Stimulated activated CD8-positive, alpha-beta memory T cell treated with anti-CD3 and anti-CD28 coated beads, Interleukin-4, amount 100 ng/mL, for 48 hours (primary cell): ENCODE measurements at regions not wholly inside any gene's neighbourhood (a gene's known extent, or its start where the extent isn't known, plus 50 kb on each side); places are given as distances from the start of the nearest gene placed in this dataset.

Experiments used
- DNase-seq: peaks from one replicate; pipeline ENCODE4 v3.0.0-alpha.2; 2020

GRCh38 chr11:112625814-112626213 is 335.4 kb upstream of the NCAM1 start:
- DNase-seq, result no peak

- no peak for DNase-seq
Measured at GRCh38 chr11:112626731-112627130, 334.5 kb upstream of the NCAM1 start.

GRCh38 chr11:112627588-112628045 is 333.6 kb upstream of the NCAM1 start:
- no peak for DNase-seq

GRCh38 chr11:112628676-112629075 is 332.5 kb upstream of the NCAM1 start:
- no peak for DNase-seq

- no peak for DNase-seq
Measured at GRCh38 chr11:112630496-112630895, 330.7 kb upstream of the NCAM1 start.

GRCh38 chr11:112631333-112631732 is 329.9 kb upstream of the NCAM1 start:
- DNase-seq, result no peak

DNA sequence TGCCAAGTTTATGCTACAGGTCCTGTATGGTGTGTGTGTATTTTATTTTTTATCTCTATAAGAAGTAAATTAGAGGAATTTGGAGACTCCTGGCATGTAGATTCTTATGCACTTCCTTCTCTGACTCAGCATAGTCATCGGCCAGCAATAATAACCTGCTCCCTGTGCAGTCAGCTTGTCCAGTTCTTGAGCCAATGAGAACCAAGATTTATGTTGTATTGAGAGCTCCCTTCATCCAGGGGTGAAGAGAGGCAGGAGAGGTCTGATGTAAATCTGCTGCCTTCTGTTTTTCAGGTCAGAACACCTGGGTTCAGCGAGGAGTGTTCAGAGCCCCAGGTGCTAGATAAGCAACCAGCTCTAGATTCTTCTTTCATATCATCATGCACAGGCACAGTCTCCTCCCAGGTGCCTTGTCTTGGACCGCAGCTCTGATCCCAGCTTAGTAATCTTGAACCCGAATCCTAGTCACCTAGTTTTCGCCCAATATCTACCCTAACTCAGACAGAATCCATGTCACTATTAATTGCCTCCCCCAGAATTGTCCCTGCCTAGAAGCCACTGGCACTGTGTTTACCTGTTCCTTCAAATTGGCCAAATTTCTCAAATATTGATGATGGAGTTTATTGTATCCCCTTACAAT is 328.2 kb upstream of the NCAM1 start:
- DNase-seq, result no peak

GRCh38 chr11:112634551-112634950 is 326.7 kb upstream of the NCAM1 start:
- no peak for DNase-seq

- DNase-seq, result no peak
Measured at GRCh38 chr11:112634995-112635737, 326.1 kb upstream of the NCAM1 start.

DNA sequence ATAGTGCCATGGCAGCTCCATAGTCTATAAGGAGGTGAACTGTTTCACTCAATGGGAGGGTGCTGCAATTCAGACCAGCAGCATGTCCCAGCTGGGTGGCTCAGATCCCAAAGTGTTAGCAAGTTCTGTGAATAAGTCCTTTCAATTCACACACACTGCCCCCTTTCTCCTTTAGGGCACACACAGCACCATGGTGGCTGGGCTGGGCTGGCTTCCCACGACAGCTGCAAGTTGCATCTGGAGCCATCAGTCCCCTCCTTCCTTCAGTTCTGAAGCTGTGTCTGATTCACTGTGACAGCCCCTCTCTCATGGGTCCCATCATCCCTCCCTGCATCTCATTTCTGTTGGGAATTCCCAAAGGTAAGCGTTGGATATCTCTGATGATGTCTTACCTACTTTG is 324.1 kb upstream of the NCAM1 start:
- no peak for DNase-seq

GRCh38 chr11:112637876-112638275 is 323.3 kb upstream of the NCAM1 start:
- DNase-seq, result no peak

DNA sequence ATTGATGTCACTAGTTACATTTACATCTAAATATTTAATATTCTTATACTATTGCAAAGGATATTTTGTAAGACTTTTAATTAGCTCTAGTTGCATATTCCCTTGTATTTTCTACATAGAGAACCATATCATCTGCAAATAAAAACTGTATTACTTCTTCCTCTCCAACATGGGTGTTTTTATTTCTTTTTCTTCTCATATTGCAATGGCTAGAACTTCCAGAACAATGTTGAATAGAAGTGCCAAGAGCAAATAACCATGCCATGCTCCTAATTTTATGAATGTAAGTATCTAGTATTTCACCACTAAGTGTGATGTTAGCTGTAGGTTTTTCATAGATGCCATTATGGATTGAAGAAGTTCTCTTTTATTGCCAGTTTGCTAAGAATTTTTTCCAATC is 321.8 kb upstream of the NCAM1 start:
- no peak for DNase-seq

GRCh38 chr11:112643416-112643815 is 317.8 kb upstream of the NCAM1 start:
- no peak for DNase-seq

- DNase-seq, result no peak
Measured at GRCh38 chr11:112644410-112645131, 316.6 kb upstream of the NCAM1 start.

DNA sequence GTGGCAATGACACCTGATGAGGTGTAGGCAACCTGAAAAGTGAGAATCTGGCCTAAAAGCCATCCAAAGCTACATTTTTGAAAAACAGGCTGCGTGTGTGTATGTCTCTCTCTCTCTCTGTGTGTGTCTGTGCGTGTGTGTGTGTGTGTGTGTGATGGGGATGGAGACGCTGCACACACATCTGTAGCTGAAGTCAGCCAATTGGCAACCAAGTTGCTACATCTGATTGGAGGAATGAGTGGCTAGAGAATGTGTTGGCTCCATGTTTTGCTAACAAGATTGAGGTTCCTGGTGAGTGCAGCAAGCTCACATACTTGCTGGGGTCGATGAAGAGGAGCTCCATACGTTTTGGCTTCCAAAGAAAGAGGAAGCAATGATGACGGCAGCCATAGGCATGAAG is 311.4 kb upstream of the NCAM1 start:
- no peak for DNase-seq

DNA sequence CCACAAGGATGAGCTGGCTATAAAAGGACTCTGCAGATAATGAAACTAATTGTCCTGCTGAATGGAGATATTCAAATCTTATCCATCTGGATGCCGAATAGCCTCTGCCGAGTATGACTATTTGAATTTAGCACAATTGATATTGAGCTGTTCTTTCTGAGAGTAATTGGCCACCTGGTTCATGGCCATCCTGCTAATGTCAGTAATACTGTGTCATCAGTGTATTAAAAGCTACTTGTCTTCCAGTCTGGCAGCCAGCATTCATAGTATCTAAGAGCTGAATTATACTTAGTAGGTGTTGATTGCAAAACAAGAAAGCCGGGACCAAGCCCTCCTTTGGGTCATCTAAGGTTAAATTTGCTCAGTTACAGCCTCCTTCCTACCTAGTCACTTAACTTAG is 310.7 kb upstream of the NCAM1 start:
- no peak for DNase-seq

- DNase-seq, result no peak
Measured at GRCh38 chr11:112651386-112651785, 309.8 kb upstream of the NCAM1 start.

DNA sequence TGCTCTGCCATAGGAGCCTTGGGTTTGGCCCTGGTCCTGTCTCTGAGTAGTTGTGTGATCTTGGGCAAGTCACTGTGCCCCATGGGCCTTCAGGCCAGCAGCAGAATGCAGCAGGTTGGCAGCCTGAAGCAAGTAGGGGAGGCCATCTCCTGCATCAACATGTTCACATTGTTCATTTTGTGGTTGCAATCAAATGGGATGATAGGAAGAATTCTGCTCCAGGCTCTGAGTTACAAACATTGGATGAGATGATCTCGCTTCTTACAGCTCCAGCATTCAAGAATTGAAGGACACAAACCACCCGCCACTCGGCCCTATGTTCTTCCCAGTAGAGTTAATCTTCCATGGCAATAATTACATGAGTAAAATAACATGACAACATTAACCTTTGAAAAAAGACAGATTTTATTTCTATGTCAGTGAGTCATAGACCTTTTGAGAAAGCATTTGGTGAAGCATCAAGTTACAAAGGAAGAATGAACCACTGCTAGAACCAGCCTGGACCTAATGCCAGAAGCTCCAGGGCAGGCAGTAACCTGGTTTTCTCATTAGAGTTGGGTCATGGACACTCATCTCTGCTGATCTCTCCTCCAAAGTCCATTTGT is 308.3 kb upstream of the NCAM1 start:
- DNase-seq, result no peak

DNA sequence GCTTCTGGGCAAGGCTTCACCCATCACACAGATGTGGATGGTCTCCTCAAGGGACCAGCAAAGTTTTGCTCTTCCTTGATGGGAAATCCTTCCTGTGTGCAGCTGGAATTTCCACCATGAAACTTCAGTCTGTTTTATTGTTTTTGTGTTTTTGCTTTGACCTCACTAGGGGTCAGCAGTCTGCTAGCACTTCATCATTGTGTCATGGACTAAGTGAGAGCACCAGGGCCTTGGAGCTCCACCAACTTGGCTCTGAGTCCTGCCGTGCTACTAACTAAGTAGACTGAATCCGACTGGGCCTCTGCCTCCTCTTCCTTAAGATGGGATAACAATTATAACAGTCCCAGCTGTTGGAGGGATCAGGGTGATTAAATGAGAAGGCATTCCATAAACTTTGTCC is 305.8 kb upstream of the NCAM1 start:
- no peak for DNase-seq

- no peak for DNase-seq
Measured at GRCh38 chr11:112656772-112657428, 304.3 kb upstream of the NCAM1 start.

- DNase-seq, result no peak
Measured at GRCh38 chr11:112658431-112658878, 302.8 kb upstream of the NCAM1 start.

GRCh38 chr11:112661146-112661545 is 300.1 kb upstream of the NCAM1 start:
- DNase-seq, result no peak

- no peak for DNase-seq
Measured at GRCh38 chr11:112661571-112661970, 299.6 kb upstream of the NCAM1 start.
